ENCODE measurements at regions not wholly inside any gene's neighbourhood (a gene's known extent, or its start where the extent isn't known, plus 50 kb on each side); places are given as distances from the start of the nearest gene placed in this dataset.

GRCh38 chr3:806006-806405 is 286.8 kb upstream of the CNTN6 start:
- TF ChIP-seq RFX5 (IDR thresholded peaks at IDR 0.05; ENCODE audit: low read depth, low read length) = no peak
- no peak for TF ChIP-seq BCL11A (IDR thresholded peaks at IDR 0.05; ENCODE audit: low read depth, low read length)
- no peak for TF ChIP-seq USF1 (IDR thresholded peaks at IDR 0.05; ENCODE audit: borderline replicate concordance, extremely low read length, insufficient read depth, low read depth, low read length)
- TF ChIP-seq CTCF (IDR thresholded peaks at IDR 0.05 in 2 of 3, conservative IDR thresholded peaks at IDR 0.05 in 1 of 3; ENCODE audit: control insufficient read depth in 2 of 3, extremely low read depth in 1 of 3, insufficient read depth in 1 of 3, low read depth in 3 of 3, low read length in 3 of 3) = no peak
- TF ChIP-seq CHD2 (IDR thresholded peaks at IDR 0.05; ENCODE audit: borderline replicate concordance, low read depth, low read length) = no peak
- no peak for TF ChIP-seq CHD1 (IDR thresholded peaks at IDR 0.05; ENCODE audit: low read depth, low read length)
- TF ChIP-seq WRNIP1 (IDR thresholded peaks at IDR 0.05; ENCODE audit: borderline replicate concordance, low read depth, low read length) = no peak

Data from GM12878 (cell line).